ENCODE measurements at regions not wholly inside any gene's neighbourhood (a gene's known extent, or its start where the extent isn't known, plus 50 kb on each side); places are given as distances from the start of the nearest gene placed in this dataset.

DNA sequence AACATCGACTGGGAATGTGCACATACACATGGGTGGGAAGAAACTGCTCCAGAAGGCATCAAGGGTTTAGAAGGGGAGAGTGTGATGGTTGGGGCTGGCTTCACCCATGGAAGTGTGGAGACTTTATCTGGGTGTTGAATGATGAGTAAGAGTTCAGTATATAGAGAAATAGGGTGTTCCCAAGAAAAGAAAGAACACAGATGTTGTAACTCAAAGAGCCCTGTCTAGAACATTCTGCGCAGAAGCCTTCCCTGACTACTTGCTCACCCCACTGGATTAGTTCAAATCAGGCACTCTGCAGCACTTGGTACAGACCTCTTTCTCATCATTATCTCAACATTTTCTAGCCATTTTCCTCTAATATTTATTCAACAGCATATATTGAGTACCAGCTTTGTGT lies 491.7 kb downstream of the SNAPC1 start:
- no peak for TF ChIP-seq POLR2A (IDR thresholded peaks at IDR 0.05)
- TF ChIP-seq, protein P1, sequence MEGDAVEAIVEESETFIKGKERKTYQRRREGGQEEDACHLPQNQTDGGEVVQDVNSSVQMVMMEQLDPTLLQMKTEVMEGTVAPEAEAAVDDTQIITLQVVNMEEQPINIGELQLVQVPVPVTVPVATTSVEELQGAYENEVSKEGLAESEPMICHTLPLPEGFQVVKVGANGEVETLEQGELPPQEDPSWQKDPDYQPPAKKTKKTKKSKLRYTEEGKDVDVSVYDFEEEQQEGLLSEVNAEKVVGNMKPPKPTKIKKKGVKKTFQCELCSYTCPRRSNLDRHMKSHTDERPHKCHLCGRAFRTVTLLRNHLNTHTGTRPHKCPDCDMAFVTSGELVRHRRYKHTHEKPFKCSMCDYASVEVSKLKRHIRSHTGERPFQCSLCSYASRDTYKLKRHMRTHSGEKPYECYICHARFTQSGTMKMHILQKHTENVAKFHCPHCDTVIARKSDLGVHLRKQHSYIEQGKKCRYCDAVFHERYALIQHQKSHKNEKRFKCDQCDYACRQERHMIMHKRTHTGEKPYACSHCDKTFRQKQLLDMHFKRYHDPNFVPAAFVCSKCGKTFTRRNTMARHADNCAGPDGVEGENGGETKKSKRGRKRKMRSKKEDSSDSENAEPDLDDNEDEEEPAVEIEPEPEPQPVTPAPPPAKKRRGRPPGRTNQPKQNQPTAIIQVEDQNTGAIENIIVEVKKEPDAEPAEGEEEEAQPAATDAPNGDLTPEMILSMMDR (IDR thresholded peaks at IDR 0.05) = no peak

All from testis (tissue), 2 donors.